ENCODE measurements at regions not wholly inside any gene's neighbourhood (a gene's known extent, or its start where the extent isn't known, plus 50 kb on each side); places are given as distances from the start of the nearest gene placed in this dataset.
"Not testable (repeated sequence)": the region's sequence is repeated elsewhere in the genome, so short reads cannot be mapped to it uniquely, and the experiment has no call there.

DNA sequence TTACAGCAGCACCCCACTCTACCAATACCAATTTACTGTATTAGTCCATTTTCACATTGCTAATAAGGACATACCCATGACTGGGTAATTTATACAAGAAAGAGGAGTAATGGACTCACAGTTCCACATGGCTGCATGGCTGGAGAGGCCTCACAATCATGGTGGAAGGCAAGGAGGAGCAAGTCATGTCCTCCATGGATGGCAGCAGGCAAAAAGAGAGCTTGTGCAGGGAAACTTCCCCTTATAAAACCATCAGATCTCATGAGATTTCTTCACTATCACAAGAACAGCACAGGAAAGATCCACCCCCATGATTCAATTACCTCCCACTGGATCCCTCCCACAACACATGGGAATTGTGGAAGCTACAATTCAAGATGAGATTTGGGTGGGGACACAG lies 1281.3 kb upstream of the TMEM132C start:
- DNase-seq: not testable (repeated sequence)

DNA sequence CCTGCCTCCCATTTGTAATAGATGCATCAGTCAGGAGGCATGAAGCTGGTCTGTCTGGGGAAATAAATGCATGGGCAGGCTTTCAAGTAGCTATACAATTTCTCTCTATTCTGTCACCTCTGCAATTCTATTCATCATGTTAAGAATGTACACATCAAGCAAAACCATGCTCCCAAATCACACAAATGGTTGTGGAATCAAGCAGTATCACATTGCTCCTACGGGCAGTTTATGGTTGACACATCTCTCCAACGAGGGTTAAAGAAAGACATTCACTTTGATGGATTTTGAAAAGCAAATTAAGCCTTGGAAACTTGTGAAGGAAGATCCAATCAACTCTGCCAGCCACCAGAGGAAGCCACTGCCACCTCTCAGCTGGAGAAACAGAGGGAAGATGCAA lies 1277.4 kb upstream of the TMEM132C start:
- no peak for DNase-seq

DNA sequence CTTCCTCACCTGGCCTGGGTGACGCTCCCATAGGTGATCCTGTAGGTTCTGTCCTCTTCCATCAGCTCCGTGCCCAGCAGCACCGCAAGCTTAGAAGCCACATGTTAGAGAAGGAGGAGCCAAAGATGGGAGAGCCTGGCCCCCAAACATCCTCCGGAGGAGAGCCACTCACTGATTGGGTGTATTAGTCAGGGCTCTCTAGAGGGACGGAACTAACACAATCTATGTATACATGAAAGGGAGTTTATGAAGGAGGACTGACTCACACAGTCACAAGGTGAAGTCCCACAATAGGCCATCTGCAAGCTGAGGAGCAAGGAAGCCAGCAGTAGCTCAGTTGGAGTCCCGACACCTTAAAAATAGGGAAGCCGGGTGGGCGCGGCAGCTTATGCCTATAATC lies 1273.1 kb upstream of the TMEM132C start:
- no peak for DNase-seq

DNA sequence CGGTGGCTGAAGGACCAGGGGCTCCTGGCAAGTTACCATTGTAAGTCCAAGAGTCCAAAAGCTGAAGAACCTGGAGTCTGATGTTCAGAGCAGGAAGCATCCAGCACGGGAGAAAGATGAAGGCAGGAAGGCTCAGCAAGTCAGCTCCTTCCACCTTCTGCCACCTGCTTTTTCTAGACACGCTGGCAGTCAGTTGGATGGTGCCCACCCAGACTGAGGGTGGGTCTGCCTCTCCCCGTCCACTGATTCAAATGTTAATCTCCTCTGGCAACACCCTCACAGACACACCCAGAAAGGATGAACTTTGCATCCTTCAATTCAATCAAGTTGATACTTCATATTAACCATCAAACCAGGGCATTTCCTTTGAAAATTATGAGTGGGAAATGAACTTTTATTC lies 1272.4 kb upstream of the TMEM132C start:
- DNase-seq: no peak

DNA sequence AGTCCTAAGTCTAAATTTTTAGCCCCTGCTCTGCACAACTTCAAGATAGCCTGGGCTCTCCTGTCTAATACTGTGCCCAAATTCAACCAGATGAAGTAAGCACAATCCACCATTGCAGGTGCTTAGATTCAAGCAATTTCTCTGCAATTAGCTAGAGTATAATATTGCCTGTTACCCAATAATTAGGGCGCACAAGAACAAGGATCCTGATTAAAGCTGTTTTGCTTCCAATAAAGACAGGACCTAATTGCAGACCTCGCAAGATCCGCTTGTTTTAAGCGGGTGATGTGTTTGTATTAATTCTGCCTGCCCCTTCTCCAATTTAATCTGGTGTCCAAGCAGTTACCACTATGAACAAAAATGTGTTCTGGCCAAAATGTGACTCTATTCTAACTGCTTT lies 1268.9 kb upstream of the TMEM132C start:
- no peak for DNase-seq

DNA sequence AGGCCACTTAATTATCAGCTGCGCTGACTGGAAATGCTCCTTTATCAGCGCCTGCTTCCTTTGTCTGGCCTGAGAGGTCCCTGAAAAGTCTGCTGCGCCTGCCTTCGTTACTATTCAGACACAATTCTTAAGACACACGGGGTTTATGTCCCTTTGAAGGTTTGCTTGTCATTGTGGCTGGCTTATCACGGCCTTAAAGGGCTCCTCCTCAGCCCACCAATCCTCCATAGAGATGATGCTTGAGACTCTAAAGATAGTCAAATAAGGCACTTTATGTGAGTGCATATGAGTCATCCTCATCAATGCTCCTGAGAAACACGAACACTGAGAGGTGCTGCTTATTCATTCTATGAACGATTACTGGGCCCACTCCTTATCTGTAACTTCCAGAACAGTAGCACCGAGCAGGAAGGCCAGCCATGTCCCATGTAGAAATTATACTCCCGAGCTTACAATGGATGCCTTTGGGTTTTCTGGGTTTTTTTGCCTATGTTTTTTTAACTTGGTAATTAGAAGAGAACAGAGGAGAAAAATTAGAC lies 1268.2 kb upstream of the TMEM132C start:
- no peak for DNase-seq

DNA sequence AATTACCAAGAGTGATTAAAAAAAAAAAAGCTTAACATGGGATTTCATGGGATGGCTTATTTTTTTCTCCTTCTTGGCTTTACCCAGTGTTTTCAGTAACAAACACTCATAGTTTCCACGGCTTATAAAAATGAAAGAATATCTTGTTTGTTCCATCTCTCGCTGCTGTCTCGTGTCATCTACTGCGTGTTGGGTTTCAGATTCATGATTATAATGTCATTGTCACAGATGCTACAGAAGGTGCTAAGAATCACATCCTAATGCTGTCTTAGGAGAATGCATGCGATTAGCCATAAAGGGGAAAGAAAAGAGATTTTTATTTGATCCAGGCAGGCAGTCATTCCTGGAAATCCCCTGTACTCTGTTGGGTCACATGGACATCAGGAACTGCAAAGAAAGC lies 1267.6 kb upstream of the TMEM132C start:
- DNase-seq: no peak

DNA sequence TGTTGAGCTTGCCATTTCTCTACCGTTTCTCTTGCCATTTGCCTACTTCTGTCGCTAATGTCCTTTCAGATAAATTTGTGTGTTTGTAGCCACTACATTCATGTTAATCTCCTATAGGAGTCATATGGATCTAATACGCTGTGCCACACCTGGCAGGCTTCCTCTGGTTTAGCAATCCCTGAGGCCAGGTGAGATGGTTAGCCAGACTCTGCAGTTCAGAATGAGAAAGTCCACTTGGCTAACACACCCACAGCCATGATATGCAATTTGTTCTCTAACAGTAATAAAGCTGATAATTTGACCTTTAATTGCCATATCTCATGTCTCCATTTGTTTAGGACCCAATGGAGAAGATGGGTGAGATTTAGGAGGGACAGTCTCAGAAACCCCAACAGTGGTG lies 1261.6 kb upstream of the TMEM132C start:
- DNase-seq: no peak

DNA sequence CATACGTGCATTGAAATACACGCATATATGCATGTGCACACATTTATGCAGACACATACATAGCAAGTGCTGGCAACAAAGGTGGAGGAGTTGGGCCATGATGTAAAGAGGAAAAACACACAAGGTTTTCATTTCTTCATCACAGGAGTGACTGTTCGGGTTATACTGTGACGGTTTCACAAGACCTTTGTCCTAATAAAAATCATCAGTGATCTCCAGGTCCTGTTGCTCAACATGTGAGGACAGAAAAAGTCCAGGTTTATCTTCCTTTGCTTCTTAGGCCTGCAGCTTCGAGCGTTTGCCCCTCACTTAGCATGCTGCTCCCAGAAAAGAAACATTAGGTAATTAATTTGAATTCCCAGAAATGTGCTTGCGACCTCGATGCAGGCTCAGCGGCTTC lies 1260.0 kb upstream of the TMEM132C start:
- no peak for DNase-seq

DNA sequence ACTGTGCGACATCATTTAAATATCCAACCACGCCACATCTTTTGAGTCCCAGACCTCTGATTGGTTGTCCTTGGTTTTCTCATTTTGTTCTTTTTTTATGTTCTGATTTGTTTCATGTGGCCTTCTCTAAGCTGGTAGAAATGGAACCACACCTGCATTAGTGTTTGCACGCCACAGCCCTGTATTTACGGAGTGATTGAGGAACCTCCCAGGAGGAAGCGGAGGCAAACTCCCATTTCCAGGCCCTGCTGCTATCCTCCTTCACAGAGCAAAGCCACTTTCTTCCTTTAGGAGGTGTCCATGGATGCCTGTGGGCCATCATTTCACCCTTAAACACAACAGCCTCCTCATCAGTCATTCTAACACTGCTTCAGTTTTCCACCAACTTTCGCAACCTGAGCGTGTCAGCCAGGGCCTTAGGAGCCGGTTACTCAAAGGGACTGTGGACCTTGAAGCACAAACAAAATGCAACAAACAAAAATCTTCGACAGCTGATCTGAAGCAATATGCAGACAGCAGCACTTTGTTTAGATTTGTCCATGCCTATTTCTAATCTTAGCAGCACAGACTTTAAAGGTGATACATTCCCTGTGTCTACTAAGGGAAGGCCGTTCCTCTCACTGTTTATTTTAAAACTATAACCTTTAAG lies 1258.1 kb upstream of the TMEM132C start:
- no peak for DNase-seq

DNA sequence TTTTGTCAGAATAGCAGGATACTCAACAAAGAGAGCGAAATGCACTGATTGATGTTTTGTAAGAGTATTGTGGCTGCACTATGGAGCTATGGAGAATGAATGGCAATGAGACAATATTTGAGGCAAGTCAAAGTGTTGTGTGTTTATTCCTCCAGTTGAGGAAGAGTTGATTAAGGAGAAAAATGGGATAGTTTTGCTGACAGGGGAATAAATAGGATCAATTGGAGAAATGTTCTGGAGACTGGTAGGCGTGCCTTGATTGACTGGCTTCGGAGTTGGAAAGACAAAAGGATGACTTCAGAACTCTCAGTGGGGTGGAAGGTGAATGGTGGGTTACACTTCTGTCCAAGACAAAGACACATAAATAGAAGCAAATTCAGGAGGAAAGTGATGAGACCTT lies 1254.9 kb upstream of the TMEM132C start:
- no peak for DNase-seq

DNA sequence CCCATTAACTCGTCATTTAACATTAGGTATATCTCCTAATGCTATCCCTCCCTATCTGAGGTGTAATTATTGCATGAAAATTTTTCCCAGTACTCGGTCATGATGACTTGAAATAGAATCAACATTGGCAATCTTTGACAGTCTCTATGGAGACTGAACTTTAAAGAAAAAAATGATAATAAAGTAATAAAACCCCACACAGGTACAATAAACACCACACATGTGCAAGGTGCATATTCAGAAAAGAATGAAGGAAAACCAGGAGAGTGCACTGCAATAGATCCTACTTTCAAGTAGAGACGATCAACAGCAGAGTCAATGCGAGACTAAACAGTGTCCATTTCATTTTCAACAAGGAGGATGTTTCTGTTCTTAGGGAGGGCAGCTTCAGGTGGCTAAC lies 1253.8 kb upstream of the TMEM132C start:
- no peak for DNase-seq

DNA sequence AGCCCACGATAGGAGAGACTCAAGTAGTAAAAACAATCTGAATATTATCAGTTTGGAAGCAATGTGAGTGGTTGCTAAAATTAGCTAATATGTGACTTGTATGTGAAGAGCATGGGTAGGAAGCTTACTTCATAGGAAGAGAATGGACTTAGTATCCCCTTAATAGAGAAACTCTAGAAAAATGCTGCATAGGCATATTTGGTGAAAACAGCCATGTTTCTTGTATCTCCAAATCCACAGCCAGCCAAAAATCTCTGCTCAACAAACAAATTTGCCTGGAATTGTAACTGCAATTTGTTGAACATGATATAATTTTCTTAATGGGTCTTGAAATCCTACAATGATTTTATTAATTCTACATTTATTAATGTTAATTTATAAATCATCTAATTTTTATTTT lies 1252.9 kb upstream of the TMEM132C start:
- no peak for DNase-seq

DNA sequence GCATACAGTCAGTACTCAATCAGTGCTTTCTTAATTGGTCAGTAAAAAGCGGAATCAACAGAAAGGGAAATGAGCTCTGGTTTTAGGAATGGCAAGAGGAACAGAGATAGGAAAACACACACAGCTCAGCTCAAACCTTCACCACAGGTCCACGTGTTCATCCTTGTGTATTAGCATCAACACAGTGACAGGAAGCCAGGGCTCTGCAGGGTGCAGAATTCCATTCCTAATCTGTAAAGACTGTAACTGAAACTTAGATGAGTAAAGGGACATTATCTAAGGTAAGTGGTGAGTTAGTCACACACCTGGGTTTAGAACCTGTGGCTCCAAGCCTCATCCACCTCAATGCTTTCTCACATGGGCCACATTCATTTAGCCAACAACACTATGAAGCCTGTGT lies 1242.2 kb upstream of the TMEM132C start:
- no peak for DNase-seq

DNA sequence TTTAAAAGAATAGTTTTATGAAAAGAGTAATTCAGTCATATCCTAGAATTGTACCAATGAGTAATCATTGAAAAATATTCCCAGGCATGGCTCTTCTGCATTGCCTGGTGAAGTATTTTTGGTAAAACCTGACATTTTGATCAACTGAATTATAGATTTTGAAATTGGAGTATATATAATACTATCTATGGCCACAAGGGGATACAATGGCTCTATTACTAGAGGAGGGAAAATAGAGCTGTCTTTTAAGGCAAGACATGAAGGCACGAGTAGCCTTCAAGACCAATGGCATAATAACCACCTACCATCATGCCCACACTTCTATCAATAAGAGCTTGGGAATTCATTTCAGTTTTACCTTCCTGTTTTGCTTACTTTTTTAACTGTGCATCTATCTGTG lies 1241.4 kb upstream of the TMEM132C start:
- no peak for DNase-seq

DNA sequence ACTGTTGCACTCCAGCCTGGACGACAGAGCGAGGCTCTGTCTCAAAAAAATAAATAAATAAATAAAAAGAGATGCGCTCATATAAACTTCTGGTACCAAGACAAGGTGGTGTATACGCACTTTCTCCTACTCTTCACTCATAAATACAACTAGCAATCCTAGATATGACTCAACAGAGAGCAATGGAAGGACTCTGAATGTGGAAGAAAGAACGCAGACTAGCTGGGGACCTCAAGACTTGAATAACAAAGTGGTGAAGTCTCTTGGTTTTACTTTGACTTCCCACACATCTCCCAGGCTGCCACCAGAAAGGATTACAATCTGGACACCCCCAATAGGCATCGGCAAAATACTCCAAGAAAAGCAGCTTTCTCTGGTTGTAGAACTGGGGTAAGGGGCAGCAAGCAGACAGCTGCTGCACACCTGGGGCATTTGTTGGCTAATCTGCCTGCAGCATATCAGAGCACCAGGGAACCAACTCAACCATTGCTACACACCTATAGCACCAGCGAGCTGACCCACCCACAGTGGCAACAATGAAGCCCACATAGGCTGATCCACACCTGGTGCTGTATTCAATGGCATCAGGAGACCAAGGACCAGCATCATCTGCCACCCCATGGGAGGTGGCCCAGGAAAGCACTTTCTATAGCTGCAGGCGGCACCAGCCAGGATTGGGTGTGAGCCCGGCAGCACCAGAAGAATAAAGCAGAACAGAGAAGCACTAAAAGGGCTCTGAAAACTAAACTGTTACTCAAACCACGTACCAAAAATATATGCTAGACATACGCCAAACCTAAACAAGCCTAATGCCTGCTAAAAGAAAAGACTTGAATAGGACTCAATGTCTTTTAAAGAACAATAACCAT lies 1231.7 kb upstream of the TMEM132C start:
- no peak for DNase-seq

DNA sequence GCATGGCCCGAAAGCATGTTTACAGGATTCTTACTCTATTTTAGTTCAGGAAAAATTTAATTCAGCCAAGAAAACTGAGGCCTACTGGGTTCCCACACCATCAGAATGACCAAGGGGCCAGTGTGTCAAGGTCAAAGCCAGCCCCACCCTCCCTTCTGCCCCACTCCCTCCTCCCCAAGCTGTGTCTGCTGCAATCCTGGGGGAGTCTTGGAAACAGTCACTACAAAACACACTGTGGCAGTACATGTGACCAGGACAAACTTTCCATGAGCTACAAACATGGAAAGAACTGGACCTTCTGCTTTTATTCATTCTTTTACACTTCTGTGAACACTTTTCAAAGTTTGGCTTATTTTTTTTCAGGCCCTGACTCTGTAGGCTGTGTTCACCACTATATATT lies 1228.8 kb upstream of the TMEM132C start:
- no peak for DNase-seq

DNA sequence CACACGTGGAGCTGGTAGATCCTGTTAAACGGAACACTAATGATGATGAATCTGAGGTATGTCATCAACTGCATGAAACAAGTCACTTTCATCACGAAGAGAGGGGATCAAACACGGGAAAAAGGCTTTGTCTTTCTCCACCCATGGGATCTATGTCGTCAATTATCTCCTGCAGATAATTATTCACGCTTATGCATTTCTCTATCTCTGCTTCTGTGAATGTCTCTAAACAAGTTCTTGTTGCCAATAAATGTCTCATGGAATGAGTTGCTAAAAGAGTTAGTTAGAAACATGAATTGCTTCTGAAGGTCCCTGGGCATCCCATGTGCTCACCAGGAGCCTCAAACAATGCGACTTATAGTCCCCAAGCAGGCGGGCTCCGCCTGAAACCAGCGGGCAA lies 1228.2 kb upstream of the TMEM132C start:
- no peak for DNase-seq

DNA sequence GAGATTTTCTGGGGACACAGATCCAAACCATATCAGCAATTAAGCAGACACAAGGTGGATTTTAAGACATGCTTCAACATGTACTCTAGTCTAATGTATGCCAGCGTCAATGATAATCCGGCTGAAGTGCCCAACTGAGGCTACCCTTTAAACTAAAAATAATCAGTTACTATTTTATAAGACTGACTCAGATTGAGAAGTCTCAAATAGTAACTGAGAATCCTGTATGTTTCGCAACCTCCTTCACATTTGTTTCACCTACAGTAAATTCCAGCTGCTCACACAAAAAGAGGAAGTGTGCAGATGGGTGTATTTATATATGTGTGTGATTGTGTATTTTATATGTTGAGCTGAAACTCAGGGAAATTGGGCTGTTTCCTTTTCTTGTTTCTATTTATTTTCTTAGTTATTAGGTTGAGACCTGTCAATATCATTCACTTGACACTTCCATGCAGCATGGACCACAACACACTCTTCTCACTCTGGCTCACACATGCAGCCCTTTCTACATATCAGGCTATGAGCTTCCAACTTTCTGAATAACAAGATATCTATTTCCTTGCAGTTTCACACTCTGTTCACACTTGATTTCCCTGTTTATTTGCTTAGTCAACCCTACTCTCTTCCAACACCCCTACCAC lies 1224.9 kb upstream of the TMEM132C start:
- DNase-seq: no peak

DNA sequence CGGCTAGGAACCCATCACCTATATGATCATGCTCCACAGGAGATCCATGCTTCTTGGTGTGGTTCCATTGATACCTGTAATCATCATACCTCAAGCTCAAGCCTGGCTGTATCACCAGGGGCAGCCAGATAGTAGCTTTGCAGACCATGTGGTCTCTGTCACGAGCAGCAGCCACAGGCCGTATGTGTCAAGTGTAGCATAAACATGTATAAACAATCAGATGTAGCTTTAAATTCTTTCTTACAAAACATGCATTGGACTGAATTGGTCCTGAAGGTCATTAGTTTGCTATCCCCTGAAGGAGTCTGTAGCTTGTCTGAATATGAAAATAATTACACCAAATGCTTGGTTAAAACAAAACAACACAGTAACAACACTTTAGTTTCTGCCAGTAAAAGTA lies 1223.2 kb upstream of the TMEM132C start:
- no peak for DNase-seq

DNA sequence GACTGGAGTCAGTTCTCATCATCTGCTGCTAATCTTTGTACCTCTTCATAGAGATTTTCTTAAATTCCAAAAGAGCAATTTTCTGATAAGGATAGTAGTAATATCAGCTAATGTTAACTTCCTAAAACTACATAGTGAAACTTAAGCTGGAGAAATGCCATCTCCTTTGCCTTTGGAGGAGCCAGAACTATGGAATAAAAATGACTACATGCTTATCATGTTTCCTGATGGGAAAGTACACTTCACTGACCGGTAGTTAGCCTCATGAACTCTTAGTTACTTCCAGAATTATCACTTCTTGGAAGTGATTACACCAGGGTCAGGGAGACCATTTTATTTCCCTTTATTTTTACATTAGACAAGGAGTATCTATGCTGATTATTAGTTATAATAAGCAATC lies 1222.1 kb upstream of the TMEM132C start:
- DNase-seq: no peak

DNA sequence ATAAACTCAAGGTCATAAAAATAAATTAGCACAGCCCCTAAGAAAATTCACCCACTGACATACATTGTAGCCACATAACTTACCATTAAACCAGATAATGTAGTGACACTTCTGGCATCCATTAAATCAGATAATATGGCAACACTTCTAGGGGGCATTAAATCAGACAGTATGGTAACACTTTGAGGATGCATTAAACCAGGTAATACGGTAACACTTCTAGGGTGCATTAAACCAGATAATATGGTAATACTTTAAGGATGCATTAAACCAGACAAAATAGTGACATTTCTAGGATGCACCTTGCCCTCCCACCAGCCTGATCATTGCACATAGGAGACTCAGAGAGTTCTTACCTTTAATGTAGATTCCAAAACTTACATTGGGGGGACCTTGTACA lies 1220.5 kb upstream of the TMEM132C start:
- no peak for DNase-seq

DNA sequence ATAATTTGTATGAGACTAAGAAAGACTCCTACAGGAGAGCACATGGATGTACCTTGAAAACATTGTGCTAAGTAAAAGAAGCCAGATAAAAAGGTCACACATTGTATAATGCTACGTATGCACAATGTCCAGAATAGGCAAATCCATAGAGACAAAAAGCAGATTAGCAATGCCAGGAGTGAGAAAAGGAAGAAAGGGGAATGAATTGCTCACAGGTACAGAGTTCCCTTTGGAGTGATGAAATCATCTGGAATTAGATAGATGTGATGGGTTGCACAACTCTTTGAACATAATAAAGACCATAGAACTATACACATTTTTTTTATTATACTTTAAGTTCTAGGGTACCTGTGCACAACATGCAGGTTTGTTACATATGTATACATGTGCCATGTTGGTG lies 1218.9 kb upstream of the TMEM132C start:
- DNase-seq: no peak
